Spleen (tissue), 11 donors: ENCODE measurements at regions not wholly inside any gene's neighbourhood (a gene's known extent, or its start where the extent isn't known, plus 50 kb on each side); places are given as distances from the start of the nearest gene placed in this dataset.

Experiments used
- DNase-seq: peaks from one replicate; pipeline ENCODE4 v3.0.0-alpha.2; 2020
- H3K27ac ChIP-seq, 8 donors: fragments of 200-600 bp; sonication (generic) in 7 of 8; 1 replicate in 4 of 8; 2 replicates in 4 of 8; pipeline versions ENCODE4 v1.5.0 to v1.8.0; 2016 to 2021; ENCODE audit warnings: inconsistent platforms in 4 of 8, mild to moderate bottlenecking in 4 of 8, moderate library complexity in 1 of 8
- H3K27me3 ChIP-seq, 7 donors: fragments of 200-600 bp; sonication (generic) in 6 of 7; replicated peaks in 1 of 7; 1 replicate in 4 of 7; 2 replicates in 3 of 7; pipeline versions ENCODE4 v1.5.0 to v1.8.0; 2016 to 2021; ENCODE audit warnings: inconsistent platforms in 3 of 7, mild to moderate bottlenecking in 1 of 7
- H3K36me3 ChIP-seq, 6 donors: fragments of 200-600 bp; sonication (generic) in 5 of 6; 1 replicate in 4 of 6; 2 replicates in 2 of 6; pipeline versions ENCODE4 v1.5.0 to v1.8.0; 2016 to 2021; ENCODE audit warnings: inconsistent platforms in 2 of 6
- H3K4me1 ChIP-seq, 6 donors: fragments of 200-600 bp; sonication (generic) in 5 of 6; 1 replicate in 3 of 6; 2 replicates in 3 of 6; pipeline versions ENCODE4 v1.5.0 to v1.8.0; 2016 to 2021; ENCODE audit warnings: inconsistent platforms in 3 of 6
- H3K4me3 ChIP-seq, 8 donors: fragments of 200-600 bp; sonication (generic) in 7 of 8; 1 replicate in 4 of 8; 2 replicates in 4 of 8; pipeline versions ENCODE4 v1.5.0 to v1.8.0; 2016 to 2021; ENCODE audit warnings: inconsistent platforms in 4 of 8, mild to moderate bottlenecking in 4 of 8, moderate library complexity in 2 of 8
- H3K9me3 ChIP-seq, 8 donors: fragments of 200-600 bp; sonication (generic) in 7 of 8; 1 replicate in 4 of 8; 2 replicates in 4 of 8; pipeline versions ENCODE4 v1.5.0 to v1.8.0; 2016 to 2021; ENCODE audit warnings: inconsistent platforms in 4 of 8
- POLR2A ChIP-seq, 3 donors: fragments of 450-650 bp; IDR thresholded peaks; one replicate each; pipeline ENCODE4 v1.5.1; 2017; ENCODE audit warnings: antibody characterized with exemption in 3 of 3, mild to moderate bottlenecking in 1 of 3
- POLR2AphosphoS5 ChIP-seq, 3 donors: sonication (generic); formaldehyde crosslinking; IDR thresholded peaks; one replicate each; pipeline ENCODE4 v1.5.1; 2017; ENCODE audit warnings: antibody characterized with exemption in 3 of 3
- WGBS, 5 donors: extraction: QIAGEN DNeasy Blood & Tissue Kit in 3 of 5; methylation state at CpG; one replicate each; pipeline versions ENCODE4 v1.1.5 to v1.1.7; 2013 to 2018; 5-methylcytosine and 5-hydroxymethylcytosine counted together
- intact Hi-C: fragments of 100-400 bp; cut with DNase I; formaldehyde crosslinking; loops from one replicate; pipeline ENCODE4 v1.15.0; 2023; ENCODE audit warnings: low total_unique reads
- TF ChIP-seq, protein P1 (sequence below), 11 experiments: fragments of 200-600 bp in 7 of 11; fragments of 450-650 bp in 4 of 11; sonication (generic) in 4 of 11; IDR thresholded peaks in 8 of 11; conservative IDR thresholded peaks in 3 of 11; 1 replicate in 7 of 11; 2 replicates in 4 of 11; pipeline versions ENCODE4 v1.4.0 to v1.8.0; 2016 to 2021; ENCODE audit warnings: antibody characterized with exemption in 11 of 11, inconsistent platforms in 4 of 11, mild to moderate bottlenecking in 1 of 11
- donor health status: healthy with polysubstance abuse.
- donor health status: DM: no; HTN: no; CAD: no; lungs with moderate emphysema.
- donor health status: DM: no; HTN: no; CAD: no.
- donor health status: Bipolar disorder and iron deficiency.
- donor health status: healthy.
- donor health status: DM: no; HTN: no; CAD: no.
- donor health status: DM: yes; HTN: yes; CAD: no.

DNA sequence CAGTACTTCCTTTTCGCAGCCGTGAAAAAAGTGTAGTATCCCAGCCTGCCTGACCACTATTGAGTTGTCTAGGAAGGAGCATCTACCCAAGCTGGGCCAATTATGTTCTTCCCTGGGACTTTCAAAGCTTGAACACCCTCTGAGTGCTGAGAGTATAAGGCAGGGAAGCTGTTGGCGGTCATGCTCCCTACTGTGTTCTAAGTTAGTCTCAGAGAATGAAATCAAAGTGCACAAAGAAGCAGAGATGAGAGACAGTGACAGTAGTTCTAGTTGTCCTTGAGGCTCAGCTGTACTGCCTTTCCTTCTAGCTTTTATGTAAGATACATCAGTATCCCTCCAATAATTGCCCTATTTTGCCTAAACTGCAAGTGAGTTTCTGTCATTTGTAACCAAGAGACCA is 427.1 kb upstream of the SEL1L start:
- TF ChIP-seq POLR2A (IDR thresholded peaks at IDR 0.05) (no peak), POLR2AphosphoS5 (IDR thresholded peaks at IDR 0.05) (no peak)
- TF ChIP-seq, protein P1, sequence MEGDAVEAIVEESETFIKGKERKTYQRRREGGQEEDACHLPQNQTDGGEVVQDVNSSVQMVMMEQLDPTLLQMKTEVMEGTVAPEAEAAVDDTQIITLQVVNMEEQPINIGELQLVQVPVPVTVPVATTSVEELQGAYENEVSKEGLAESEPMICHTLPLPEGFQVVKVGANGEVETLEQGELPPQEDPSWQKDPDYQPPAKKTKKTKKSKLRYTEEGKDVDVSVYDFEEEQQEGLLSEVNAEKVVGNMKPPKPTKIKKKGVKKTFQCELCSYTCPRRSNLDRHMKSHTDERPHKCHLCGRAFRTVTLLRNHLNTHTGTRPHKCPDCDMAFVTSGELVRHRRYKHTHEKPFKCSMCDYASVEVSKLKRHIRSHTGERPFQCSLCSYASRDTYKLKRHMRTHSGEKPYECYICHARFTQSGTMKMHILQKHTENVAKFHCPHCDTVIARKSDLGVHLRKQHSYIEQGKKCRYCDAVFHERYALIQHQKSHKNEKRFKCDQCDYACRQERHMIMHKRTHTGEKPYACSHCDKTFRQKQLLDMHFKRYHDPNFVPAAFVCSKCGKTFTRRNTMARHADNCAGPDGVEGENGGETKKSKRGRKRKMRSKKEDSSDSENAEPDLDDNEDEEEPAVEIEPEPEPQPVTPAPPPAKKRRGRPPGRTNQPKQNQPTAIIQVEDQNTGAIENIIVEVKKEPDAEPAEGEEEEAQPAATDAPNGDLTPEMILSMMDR (IDR thresholded peaks at IDR 0.05 in 8 of 11, conservative IDR thresholded peaks at IDR 0.05 in 3 of 11) = no peak
- intact Hi-C loops = no loop called here
- 88 to 94% (median 90%) methylated on average over 3 of the region's 3 CpGs for WGBS, 5 donors

DNA sequence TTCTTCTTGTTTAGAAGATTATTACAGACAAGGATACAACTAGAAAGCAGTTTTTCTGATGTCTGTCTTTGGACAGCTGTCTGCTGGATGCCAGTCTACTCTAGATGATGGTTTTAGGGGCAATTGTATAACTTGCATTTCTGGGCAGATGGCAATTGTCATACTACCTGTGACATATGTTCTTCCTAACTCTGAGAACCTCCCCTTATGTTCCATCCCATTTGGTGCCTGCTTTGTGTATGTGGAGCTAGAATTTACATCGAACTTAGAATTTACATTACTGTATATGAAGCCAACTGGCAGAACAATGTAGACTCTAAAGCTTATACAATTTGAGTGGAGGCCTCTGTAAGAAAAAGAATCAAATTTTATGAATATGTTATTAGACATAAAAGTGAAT is 430.2 kb upstream of the SEL1L start:
- WGBS, 5 donors = 65 to 85% (median 83%) methylated on average over 1 of the region's 1 CpG
- no peaks in the 10 kb centered on the region for H3K27me3 ChIP-seq
- TF ChIP-seq POLR2A (IDR thresholded peaks at IDR 0.05) (no peak), POLR2AphosphoS5 (IDR thresholded peaks at IDR 0.05) (no peak)
- TF ChIP-seq, protein P1 (IDR thresholded peaks at IDR 0.05 in 8 of 11, conservative IDR thresholded peaks at IDR 0.05 in 3 of 11) = no peak
- intact Hi-C loops = no loop called here
- no peak for DNase-seq
- H3K36me3 ChIP-seq = no peaks in the 10 kb centered on the region
- peaks cover 0 to 31% (median 13%) of the 10 kb centered on the region in 8 donors for H3K9me3 ChIP-seq
- H3K4me3 ChIP-seq = no peak overlapping the region
- H3K4me1 ChIP-seq = no peaks in the 10 kb centered on the region
- H3K27ac ChIP-seq = no peak overlapping the region

More for the DNA sequence above, 427.1 kb upstream of the SEL1L start:
- H3K4me1 ChIP-seq = no peaks in the 10 kb centered on the region
- no peak overlapping the region for H3K4me3 ChIP-seq
- H3K36me3 ChIP-seq = no peaks in the 10 kb centered on the region
- DNase-seq = no peak
- no peaks in the 10 kb centered on the region for H3K27me3 ChIP-seq
- H3K9me3 ChIP-seq = peaks cover 0 to under 1% (median 0%) of the 10 kb centered on the region in 8 donors
- no peak overlapping the region for H3K27ac ChIP-seq

DNA sequence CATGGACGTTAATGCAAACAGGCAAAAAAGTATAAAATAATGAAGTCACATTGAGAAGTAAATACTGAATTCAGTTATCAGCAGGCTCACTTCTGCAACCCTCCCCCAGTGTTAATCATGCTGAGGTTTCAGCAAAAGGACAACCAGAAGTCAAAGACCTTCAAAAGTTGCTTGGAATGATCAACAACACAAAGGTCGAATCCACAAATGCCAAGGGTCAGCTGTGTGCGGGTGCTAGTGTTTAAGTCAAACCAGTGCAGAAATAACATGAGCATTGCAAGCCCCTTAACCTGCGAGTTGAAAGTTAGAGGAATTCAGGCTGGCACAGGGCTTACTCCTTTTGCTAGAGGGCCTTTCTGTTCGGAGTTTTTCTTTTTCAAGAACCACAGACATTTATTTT is 436.7 kb upstream of the SEL1L start:
- DNase-seq = no peak
- WGBS, 5 donors = 62 to 79% (median 64%) methylated on average over 5 of the region's 5 CpGs
- TF ChIP-seq POLR2AphosphoS5 (IDR thresholded peaks at IDR 0.05) = no peak
- TF ChIP-seq POLR2A (IDR thresholded peaks at IDR 0.05) = no peak
- TF ChIP-seq, protein P1 (IDR thresholded peaks at IDR 0.05 in 8 of 11, conservative IDR thresholded peaks at IDR 0.05 in 3 of 11) = no peak
- H3K4me3 ChIP-seq = no peak overlapping the region
- no peak overlapping the region for H3K27ac ChIP-seq
- H3K27me3 ChIP-seq = no peaks in the 10 kb centered on the region
- no peaks in the 10 kb centered on the region for H3K4me1 ChIP-seq
- no peaks in the 10 kb centered on the region for H3K36me3 ChIP-seq
- intact Hi-C loops = no loop called here
- H3K9me3 ChIP-seq = peaks cover 0 to 52% (median 23%) of the 10 kb centered on the region in 8 donors

DNA sequence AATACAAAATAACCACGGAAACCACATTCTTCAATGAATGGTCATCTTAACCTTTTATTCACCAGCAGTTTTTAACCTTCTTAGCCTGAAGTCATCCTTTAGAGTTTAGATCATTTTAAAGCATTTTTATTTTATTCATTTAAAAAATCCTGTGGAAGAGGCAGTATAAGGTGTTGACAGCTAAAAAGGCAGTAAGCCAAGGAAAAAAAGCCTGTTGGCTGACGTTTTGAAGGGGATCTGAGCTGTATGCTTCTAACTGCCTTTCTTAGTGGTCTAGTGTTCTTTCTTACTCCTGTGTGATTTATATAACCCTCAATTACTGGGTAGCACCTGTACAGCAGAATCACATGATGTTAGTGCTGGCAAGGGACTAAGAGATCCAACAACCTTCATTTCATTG is 438.3 kb upstream of the SEL1L start:
- WGBS, 5 donors = 34 to 64% (median 43%) methylated on average over 2 of the region's 2 CpGs
- no peak for TF ChIP-seq POLR2AphosphoS5 (IDR thresholded peaks at IDR 0.05)
- no peak for TF ChIP-seq POLR2A (IDR thresholded peaks at IDR 0.05)
- TF ChIP-seq, protein P1 (IDR thresholded peaks at IDR 0.05 in 8 of 11, conservative IDR thresholded peaks at IDR 0.05 in 3 of 11) = no peak
- intact Hi-C loops = no loop called here
- Histone ChIP-seq H3K27ac (no peak overlapping the region), H3K4me1 (no peaks in the 10 kb centered on the region), H3K36me3 (no peaks in the 10 kb centered on the region), H3K4me3 (no peak overlapping the region), H3K27me3 (no peaks in the 10 kb centered on the region), H3K9me3 (peaks cover 0 to 40% (median 22%) of the 10 kb centered on the region in 8 donors)
- no peak for DNase-seq
